ENCODE measurements at regions not wholly inside any gene's neighbourhood (a gene's known extent, or its start where the extent isn't known, plus 50 kb on each side); places are given as distances from the start of the nearest gene placed in this dataset.

DNA sequence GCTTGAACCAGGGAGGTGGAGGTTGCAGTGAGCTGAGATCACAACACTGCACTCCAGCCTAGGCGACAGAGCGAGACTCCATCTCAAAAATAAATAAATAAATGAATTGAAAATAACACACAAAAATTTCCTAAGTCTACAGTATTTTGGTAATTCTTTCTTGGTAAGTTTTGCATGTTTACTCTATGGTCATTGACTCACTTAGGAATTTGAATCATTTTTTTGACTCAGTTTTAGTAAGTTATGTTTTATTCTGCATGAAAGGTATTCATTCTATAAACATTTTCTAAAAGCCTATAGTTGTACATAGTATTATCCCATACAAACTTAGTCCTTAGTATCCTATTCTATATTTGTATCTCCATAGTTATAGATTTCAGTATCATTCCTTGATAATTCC, 772.9 kb upstream of the SLIT2 start:
- H2AFZ ChIP-seq (ENCODE audit: low read length): no peak overlapping the region
- WGBS (ENCODE audit: extremely low coverage, insufficient read length, low lambda C conversion rate): no CpG with 5 or more reads among the region's 2 CpGs
- Mint-ChIP-seq H3K27ac (no peak overlapping the region), H3K4me1 (0 out of 4 replicates have a peak, but pooled peaks cover 0 to under 1% of the 10 kb centered on the region in 2 experiments), H3K9me3 (no peaks in the 10 kb centered on the region; a peak in 1 of 5 replicates), H3K4me3 (no peak overlapping the region), H3K27me3 (ENCODE audit: low read depth) (no peaks in the 10 kb centered on the region), H3K36me3 (ENCODE audit: insufficient read depth in 1 of 3, low read depth in 3 of 3) (no peaks in the 10 kb centered on the region)
- H4K91ac ChIP-seq (ENCODE audit: insufficient read length, low read depth, low read length): no peak overlapping the region
- no peaks in the 10 kb centered on the region for H3K79me2 ChIP-seq (ENCODE audit: insufficient read depth, low read length)
- H2BK120ac ChIP-seq (ENCODE audit: low read depth, low read length, poor library complexity, severe bottlenecking): no peak overlapping the region
- H3K56ac ChIP-seq (ENCODE audit: insufficient read length, low read depth, low read length): no peak overlapping the region
- no peak overlapping the region for H3K18ac ChIP-seq (ENCODE audit: insufficient read length, low read depth, low read length)
- no peak overlapping the region for H3K27ac ChIP-seq (ENCODE audit: insufficient read length, low read depth, low read length)
- H3K14ac ChIP-seq (ENCODE audit: insufficient read depth, low read length): no peak overlapping the region
- no peaks in the 10 kb centered on the region for H3K79me1 ChIP-seq (ENCODE audit: insufficient read depth, low read depth, low read length, poor library complexity, severe bottlenecking)
- H2BK20ac ChIP-seq (ENCODE audit: low read depth, low read length, poor library complexity, severe bottlenecking): no peak overlapping the region
- H3K4ac ChIP-seq (ENCODE audit: low read depth, low read length): no peak overlapping the region
- H3K27me3 ChIP-seq (ENCODE audit: insufficient read depth, low read length): no peaks in the 10 kb centered on the region
- no peaks in the 10 kb centered on the region for H3K23me2 ChIP-seq (ENCODE audit: insufficient read length, low read depth, low read length, poor library complexity, severe bottlenecking)
- TF ChIP-seq, protein P1, sequence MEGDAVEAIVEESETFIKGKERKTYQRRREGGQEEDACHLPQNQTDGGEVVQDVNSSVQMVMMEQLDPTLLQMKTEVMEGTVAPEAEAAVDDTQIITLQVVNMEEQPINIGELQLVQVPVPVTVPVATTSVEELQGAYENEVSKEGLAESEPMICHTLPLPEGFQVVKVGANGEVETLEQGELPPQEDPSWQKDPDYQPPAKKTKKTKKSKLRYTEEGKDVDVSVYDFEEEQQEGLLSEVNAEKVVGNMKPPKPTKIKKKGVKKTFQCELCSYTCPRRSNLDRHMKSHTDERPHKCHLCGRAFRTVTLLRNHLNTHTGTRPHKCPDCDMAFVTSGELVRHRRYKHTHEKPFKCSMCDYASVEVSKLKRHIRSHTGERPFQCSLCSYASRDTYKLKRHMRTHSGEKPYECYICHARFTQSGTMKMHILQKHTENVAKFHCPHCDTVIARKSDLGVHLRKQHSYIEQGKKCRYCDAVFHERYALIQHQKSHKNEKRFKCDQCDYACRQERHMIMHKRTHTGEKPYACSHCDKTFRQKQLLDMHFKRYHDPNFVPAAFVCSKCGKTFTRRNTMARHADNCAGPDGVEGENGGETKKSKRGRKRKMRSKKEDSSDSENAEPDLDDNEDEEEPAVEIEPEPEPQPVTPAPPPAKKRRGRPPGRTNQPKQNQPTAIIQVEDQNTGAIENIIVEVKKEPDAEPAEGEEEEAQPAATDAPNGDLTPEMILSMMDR (conservative IDR thresholded peaks at IDR 0.05): no peak
- H2AK5ac ChIP-seq (ENCODE audit: insufficient read length, low read length): no peak overlapping the region
- H3K9ac ChIP-seq (ENCODE audit: extremely low read depth, insufficient read length, low read length): no peak overlapping the region
- no peak overlapping the region for H3K4me2 ChIP-seq (ENCODE audit: insufficient read depth, insufficient read length, low read length)
- no peak overlapping the region for H2BK12ac ChIP-seq (ENCODE audit: insufficient read length, low read depth, low read length)
- no peak overlapping the region for H2BK5ac ChIP-seq (ENCODE audit: insufficient read length, low read length)
- H3T11ph ChIP-seq (ENCODE audit: low read length): no peak overlapping the region
- H3K23ac ChIP-seq (ENCODE audit: insufficient read length, low read depth, low read length): no peak overlapping the region
- H2BK15ac ChIP-seq (ENCODE audit: low read depth, low read length): no peak overlapping the region
- no peaks in the 10 kb centered on the region for H3K9me3 ChIP-seq (ENCODE audit: control insufficient read depth, low read depth, low read length)
- no peak overlapping the region for H4K8ac ChIP-seq (replicated peaks; ENCODE audit: insufficient read length, low read depth, low read length)
- H4K5ac ChIP-seq (ENCODE audit: insufficient read length, low read depth, low read length): no peak overlapping the region
- no peaks in the 10 kb centered on the region for H4K20me1 ChIP-seq (ENCODE audit: control insufficient read depth, insufficient read depth, insufficient read length)
- no peaks in the 10 kb centered on the region for H3K4me1 ChIP-seq (ENCODE audit: insufficient read depth, low read length)
- DNase-seq: no peak
